GM19438 (cell line): ENCODE measurements at regions not wholly inside any gene's neighbourhood (a gene's known extent, or its start where the extent isn't known, plus 50 kb on each side); places are given as distances from the start of the nearest gene placed in this dataset.
"Not testable (repeated sequence)": the region's sequence is repeated elsewhere in the genome, so short reads cannot be mapped to it uniquely, and the experiment has no call there.

Experiments used
- ATAC-seq: cut with Tn5 transposase; IDR thresholded peaks from one replicate; pipeline ENCODE4 v1.9.1; 2021; ENCODE audit warnings: low read depth; ENCODE audit not compliant: unreplicated experiment

DNA sequence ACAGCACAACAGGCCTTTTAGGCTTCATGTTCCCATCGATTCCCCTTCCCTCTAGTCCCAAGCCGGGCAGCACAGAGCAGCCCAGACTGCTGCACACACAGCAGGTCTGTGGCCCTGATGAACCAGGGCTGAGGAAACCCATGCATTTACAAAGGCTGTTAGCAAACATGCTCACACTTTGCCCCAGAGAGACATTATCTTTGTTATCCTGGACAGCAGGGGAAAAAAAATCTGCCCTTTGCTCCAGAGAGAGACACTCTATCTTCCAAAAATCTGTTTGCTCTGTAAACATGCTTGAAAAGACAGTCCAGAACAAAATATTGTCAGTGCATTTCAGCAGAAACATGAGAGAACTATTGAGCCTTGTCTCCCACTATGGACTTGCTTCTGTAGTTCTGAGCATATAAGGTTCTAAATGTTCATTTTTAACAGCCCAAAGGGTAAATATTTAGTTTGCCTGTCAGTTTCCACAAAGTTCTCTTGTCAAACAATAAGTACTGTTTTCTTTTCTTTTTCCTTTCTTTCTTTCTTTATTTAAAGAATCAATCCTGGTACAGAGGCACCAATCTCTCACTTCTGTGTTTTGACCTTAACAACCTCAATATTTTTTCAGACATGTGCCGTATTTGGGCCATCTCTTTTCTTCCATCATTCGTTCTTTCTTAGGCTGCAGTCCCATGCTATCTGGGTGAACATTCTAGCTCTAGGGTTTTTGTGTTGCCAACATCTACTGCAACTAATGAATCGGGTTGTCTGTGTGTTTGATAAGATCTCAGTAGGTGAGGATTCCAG is 468.0 kb downstream of the EPM2A start:
- no peak for ATAC-seq

- ATAC-seq: no peak
Observed at GRCh38 chr6:145270464-145270863, 464.9 kb downstream of the EPM2A start.

DNA sequence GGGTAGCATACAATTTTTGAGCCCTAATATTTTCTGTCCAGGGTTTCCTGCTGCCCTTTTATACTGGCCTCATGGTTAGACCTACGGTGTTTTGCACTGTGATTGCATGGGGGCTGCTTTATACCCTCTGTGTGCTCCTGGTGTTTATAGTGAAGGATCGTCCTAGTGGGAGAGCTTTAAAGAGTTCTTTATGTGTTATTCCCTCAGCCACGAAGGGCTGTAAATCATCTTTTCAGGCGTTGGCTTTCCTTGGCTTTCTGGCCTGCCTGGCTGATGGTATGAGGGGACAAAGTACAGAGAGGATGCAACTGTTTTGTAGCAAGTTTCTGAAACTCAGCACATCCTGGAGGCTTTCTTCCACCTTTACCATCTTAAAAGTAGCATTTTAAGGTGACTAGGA is 464.3 kb downstream of the EPM2A start:
- no peak for ATAC-seq

DNA sequence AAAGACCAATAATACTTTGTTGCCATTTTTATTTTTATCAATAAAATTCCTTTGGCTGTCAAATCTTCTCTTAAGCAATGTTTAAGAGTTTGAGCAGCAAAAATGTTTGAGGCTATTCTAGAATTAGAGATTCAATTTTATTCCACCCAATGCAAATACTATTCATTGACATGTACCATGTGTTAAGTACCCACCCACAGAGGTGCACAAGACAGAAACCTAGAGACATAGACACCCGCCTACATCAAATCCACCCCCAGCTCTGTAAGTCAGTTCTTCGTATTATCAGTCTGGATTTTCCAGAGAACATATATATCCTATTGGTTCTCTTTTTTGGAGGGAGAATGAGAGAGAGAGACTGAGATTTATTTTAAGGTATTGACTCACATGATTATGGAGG is 463.7 kb downstream of the EPM2A start:
- ATAC-seq: no peak

GRCh38 chr6:145272246-145272645 is 463.1 kb downstream of the EPM2A start:
- no peak for ATAC-seq

GRCh38 chr6:145273136-145273535 is 462.2 kb downstream of the EPM2A start:
- ATAC-seq: no peak

- ATAC-seq: no peak
Observed at GRCh38 chr6:145274083-145274482, 461.2 kb downstream of the EPM2A start.

DNA sequence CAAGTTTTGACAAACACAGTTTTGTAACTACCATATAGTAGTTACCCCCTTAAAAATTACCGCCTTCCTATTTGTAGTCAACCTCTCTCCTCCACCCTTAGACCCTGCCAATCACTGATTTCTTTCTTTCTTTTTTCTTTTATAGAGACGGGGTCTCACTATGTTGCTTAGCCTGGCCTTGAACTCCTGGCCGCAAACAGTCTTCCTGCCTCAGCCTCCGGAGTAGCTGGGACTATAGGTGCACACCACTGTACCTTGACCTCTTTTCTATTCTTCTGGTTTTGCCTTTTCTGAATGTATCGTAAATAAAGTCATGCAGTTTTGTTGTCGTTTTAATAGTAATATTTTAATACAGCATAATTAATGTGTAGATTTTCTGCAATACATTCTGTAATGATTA is 460.3 kb downstream of the EPM2A start:
- no peak for ATAC-seq

DNA sequence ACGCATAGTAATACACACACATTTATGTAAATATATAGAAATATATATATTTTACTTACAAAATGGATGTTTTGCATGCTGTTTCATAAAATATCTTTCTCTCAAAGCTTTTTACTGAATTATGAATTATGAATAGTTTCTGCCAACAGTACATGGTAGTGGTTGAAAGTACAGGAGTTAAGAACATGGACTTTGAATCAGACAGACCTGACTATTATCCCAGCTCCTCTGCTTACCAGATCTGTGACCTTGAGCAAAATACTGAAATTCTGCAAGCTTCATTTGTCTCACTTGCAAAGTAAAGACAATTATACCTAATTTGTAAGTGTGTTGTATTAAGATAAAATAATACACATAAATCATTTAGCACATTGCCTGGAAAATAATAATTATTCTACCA is 459.5 kb downstream of the EPM2A start:
- ATAC-seq: no peak

DNA sequence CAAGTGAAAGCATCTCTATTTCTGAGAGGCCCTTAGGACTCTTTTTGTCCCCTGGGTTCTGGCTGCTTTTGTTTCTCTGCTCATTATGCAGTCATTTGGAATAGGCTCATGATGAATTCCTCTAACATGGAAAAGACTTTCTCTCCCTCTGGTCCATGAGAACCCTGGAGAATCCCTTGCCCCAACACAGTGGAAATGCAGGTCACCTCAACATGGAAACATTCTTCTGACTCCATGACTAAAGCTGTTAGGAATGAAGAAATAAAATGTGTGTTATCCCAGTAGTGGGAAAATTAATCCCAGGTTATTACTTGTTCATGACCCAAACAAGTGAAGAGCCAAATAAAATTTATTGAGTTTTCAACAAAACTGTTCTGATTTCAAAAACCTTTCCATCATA is 458.6 kb downstream of the EPM2A start:
- ATAC-seq: no peak

DNA sequence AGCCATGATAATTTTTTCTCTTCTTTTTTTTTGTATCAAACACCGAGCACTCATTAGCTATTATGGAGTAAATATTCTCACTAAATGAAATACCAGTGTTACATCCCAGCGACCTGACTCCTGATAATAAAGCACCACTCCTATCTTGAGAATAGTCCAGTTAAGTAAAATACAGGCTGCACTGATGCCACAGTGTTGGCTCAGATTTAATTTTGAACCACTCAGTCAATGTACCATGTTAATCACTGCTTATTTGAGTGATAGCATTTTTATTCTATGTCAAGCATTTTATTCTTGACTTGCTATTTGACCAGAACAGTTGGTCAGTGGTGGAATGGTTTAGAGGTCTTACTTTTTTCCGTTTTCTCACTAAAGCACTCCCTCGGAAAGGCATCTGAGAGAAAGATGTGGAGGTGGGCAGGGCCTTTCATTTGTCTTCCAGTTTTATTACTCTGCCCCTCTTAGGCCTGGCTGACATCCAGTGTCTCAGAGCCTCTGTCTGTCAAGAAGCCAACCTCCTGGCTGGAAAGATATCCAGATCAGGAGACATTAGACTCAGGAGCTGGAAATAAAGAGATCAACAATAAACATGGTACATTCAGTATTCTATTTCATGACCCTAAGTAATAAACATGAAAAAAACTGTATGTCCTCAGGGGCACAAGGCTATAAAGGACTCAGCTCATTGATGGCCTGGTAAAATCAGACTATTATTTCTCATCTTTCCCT is 457.8 kb downstream of the EPM2A start:
- ATAC-seq: no peak

- ATAC-seq: no peak
Observed at GRCh38 chr6:145278163-145278807, 457.0 kb downstream of the EPM2A start.

GRCh38 chr6:145279551-145279950 is 455.8 kb downstream of the EPM2A start:
- no peak for ATAC-seq

GRCh38 chr6:145279993-145280392 is 455.3 kb downstream of the EPM2A start:
- no peak for ATAC-seq

GRCh38 chr6:145283209-145283608 is 452.1 kb downstream of the EPM2A start:
- ATAC-seq: not testable (repeated sequence)

DNA sequence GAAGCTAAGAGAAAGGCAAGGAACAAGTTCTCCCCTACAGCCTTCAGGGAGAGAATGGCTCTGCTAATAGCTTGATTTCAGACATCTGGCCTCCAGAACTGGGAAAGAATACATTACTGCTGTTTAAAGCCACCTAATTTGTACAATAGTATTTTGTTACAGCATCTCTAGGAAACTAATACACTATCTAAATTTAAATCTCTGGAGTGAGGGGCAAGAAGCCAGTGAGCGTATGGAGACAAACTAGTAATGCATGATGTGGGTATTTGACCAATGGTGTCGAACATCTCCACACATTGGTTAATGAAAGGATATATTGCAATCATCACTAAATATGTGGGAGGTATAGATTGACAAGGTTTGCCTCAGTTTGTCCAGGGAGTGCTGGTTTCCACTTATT is 451.5 kb downstream of the EPM2A start:
- ATAC-seq: no peak

GRCh38 chr6:145286916-145287315 is 448.4 kb downstream of the EPM2A start:
- no peak for ATAC-seq

DNA sequence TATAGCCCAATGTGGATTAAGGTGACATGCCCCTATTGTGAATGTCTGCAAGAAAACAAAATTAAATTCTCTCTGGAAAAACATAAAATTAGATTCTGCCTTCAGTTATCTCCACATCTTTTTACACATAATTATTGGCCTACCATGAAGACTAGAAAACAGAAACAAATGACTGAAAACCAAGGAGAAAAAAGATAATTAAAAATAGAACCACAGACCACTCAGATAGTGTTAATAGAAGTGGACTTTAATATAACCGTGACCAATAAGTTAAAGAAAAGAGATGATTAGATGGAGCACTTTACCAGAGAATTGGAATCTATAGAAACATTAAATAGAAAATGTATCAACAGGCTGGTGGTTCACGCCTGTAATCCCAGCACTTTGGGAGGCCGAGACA is 445.7 kb downstream of the EPM2A start:
- ATAC-seq: no peak

DNA sequence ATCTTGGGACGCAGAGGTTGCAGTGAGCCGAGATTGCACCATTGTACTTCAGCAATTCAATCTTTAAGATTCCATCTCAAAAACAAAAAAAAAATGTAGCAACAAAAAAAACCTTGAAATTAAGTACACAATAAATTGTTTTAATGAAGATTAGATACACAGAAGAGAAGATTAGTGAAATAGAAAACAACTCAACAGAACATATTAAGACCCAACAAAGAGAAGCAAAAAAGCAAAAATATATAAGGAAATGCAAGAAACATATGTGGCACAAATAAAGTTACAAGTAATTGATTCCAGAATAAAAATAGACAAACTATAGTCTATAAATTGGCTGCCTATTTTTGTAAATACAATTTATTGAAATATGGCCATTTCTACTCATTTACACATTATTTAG is 445.2 kb downstream of the EPM2A start:
- ATAC-seq: no peak

DNA sequence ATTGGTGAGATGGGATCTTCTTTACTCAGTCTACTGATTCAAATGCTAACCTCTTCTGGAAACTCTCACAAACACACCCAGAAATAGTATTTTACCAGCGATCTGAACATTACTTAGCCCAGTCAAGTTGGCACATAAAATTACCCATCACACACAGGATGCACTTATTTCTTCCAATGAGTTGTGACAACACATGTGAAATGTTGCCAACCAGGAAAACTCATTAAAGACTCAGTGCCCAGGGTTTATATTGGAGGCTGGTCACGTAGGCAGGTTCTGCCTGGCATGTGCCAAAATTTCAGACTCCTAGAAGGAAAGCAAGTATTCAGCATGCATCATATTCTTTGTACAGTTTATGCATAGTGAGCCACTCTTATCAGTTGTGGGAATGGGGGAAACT is 443.3 kb downstream of the EPM2A start:
- ATAC-seq: no peak

DNA sequence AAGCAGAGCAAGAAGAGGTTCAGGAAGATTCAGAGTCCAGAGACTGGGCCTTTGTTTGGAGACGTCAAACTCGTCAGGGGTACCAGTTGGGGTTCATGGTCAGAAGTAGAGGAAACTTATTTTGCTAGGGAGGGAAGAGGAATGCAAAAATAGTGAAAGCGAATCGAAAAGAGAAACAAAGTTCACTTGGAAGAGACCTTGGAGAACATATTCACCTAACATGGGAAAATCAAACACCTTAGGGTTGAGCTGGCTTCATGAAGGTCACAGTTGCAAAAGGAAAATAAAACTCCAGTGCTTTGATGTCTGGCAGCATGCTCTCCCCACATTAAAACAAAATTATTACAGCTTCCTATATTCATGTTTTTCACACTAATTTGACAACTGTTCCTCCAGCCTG is 440.4 kb downstream of the EPM2A start:
- ATAC-seq: no peak

DNA sequence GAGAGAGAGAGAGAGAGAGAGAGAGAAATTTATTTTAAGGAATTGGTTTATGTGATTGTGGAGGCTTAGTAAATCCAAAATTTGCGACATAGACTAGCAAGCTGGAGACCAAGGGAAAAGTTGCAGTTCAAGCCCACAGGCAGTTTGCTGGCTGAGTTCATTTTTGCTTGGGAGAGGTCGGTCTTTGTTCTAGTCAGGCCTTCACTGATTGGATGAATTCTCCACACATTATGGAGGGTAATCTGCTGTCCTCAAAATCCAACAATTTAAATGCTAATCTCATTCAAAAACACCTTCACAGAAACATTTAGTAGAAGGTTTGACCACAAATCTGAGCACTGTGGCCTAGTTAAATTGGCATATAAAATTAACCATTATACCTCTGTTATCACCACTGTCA is 439.6 kb downstream of the EPM2A start:
- no peak for ATAC-seq
